C4-2B (cell line): ENCODE measurements at regions not wholly inside any gene's neighbourhood (a gene's known extent, or its start where the extent isn't known, plus 50 kb on each side); places are given as distances from the start of the nearest gene placed in this dataset.
"Not testable (repeated sequence)": the region's sequence is repeated elsewhere in the genome, so short reads cannot be mapped to it uniquely, and the experiment has no call there.

Experiments used
- H3K27ac ChIP-seq: fragments of 450-650 bp; 2 replicates; pipeline ENCODE4 v1.5.1; 2017
- CTCF ChIP-seq: fragments of 450-650 bp; conservative IDR thresholded peaks from 2 replicates; pipeline ENCODE4 v1.5.1; 2017; ENCODE audit warnings: mild to moderate bottlenecking
- ZFX ChIP-seq: fragments of 450-650 bp; IDR thresholded peaks from 2 replicates; pipeline ENCODE4 v1.6.1; 2017

GRCh38 chrX:27242581-27242980 lies 220.6 kb downstream of the PPP4R3C start:
- TF ChIP-seq ZFX, result no peak
- no peak overlapping the region for H3K27ac ChIP-seq

GRCh38 chrX:27241981-27242380 lies 221.2 kb downstream of the PPP4R3C start:
- TF ChIP-seq ZFX (no peak), CTCF (no peak)
- no peak overlapping the region for H3K27ac ChIP-seq

- not testable (repeated sequence) for H3K27ac ChIP-seq
Observed at GRCh38 chrX:27240042-27240441, 223.1 kb downstream of the PPP4R3C start.

GRCh38 chrX:27236681-27237080 lies 226.5 kb downstream of the PPP4R3C start:
- TF ChIP-seq ZFX, result no peak
- TF ChIP-seq CTCF, result no peak
- no peak overlapping the region for H3K27ac ChIP-seq

DNA sequence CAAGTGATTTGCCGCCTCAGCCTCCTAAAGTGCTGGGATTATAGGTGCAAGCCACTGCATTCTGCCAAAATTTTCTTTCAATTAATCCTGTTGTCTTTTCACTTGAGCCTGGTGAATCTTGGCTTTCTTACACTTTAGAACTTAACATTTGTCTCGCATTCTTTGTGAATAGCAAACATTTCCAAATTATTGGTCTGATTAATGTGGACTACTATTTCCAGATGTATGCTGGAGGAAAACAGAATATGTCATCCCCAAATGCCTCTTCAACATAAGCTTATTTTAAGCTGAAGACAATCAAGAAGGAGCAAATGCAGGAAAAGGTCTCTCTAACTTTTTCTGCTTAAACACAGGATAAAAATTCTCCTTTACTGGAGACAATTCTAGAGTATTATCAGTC lies 233.4 kb downstream of the PPP4R3C start:
- no peak overlapping the region for H3K27ac ChIP-seq
- TF ChIP-seq CTCF (no peak), ZFX (no peak)

DNA sequence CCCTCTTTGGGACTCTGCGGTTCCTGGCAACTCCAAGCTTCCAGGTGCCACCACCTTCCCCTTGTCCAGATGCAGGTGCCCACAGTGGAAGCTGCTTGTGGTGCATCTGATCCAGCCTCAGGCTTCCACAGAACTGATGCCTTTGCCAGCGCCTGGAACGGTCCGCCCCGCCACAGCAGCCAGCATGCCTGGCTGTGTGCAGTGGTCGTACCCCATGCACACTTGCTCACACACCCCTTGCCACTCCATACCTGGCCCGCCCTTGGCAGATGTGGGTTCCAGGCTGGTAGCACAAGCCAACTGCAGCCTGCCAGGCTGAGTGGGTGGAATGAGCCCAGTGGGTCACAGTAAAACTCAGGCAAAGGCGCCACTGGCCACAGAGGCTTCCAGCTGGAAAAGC lies 240.5 kb downstream of the PPP4R3C start:
- H3K27ac ChIP-seq, result no peak overlapping the region
- TF ChIP-seq ZFX, result no peak
- no peak for TF ChIP-seq CTCF

DNA sequence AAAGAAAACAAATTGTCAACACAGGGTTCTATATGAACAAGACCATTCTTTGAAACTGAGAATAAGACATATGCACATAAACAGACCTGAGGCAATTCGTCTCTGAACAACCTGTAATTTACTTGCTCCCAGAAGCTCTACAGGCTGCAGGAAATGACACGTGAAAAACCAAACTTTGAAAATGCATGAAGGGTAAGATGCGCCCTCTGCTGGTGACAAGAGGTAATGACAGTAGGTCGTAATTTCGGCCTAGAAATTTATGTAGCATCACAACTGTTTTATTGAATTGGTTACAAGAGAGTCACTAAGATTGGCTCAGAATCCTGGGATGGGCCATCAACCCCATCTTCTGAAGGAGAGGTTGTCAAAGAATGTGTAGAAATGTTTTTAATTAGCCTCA lies 276.5 kb downstream of the PPP4R3C start:
- no peak overlapping the region for H3K27ac ChIP-seq
- peak; percentile 77 for TF ChIP-seq CTCF
- no peak for TF ChIP-seq ZFX

DNA sequence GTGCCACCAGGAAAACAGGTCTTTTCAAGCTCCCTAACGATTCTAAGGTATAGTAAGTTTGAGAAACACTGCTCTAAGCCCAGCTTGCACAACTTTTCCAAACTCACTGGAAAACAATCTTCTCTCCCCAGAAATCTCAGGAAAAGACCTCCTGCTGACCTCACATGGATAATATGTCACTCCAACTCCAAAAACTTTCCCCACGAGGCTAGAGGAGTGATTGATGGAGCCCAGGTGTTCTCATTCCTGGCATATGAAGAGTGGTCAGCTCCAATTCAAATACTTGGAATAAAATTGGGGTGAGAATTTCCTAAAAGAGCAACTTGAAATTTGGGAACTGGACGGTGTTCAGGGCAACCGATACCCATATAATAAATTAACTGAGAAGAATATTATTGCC lies 299.9 kb downstream of the PPP4R3C start:
- H3K27ac ChIP-seq, result no peak overlapping the region
- TF ChIP-seq CTCF (no peak), ZFX (no peak)

- TF ChIP-seq CTCF (no peak), ZFX (no peak)
- H3K27ac ChIP-seq, result no peak overlapping the region
Observed at GRCh38 chrX:27162496-27162895, 300.6 kb downstream of the PPP4R3C start.

DNA sequence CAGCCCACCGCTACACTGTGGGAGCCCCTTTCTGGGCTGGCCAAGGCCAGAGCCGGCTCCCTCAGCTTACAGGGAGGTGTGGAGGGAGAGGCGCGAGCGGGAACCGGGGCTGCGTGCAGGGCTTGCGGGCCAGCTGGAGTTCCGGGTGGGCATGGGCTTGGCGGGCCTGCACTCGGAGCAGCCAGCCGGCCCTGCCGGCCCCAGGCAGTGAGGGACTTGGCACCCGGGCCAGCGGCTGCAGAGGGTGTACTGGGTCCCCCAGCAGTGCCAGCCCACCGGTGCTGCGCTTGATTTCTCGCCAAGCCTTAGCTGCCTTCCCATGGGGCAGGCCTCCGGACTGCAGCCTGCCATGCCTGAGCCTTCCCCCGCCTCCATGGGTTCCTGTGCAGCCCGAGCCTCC lies 306.2 kb downstream of the PPP4R3C start:
- not testable (repeated sequence) for H3K27ac ChIP-seq
